K562 (cell line): ENCODE measurements at regions not wholly inside any gene's neighbourhood (a gene's known extent, or its start where the extent isn't known, plus 50 kb on each side); places are given as distances from the start of the nearest gene placed in this dataset.

ENCODE experiments used
- FOXA1 ChIP-seq: fragments of 450-650 bp; IDR thresholded peaks from 2 replicates; pipeline ENCODE4 v1.6.1; 2016; ENCODE audit warnings: mild to moderate bottlenecking, borderline replicate concordance
- HMG20B ChIP-seq: fragments of 250-450 bp; sonication (Bioruptor Pico); IDR thresholded peaks from 2 replicates; pipeline ENCODE4 v1.5.0; 2021; ENCODE audit warnings: mild to moderate bottlenecking
- HOXB6 ChIP-seq: fragments of 250-450 bp; sonication (Bioruptor Pico); IDR thresholded peaks from 2 replicates; pipeline ENCODE4 v1.5.1; 2022; ENCODE audit warnings: mild to moderate bottlenecking, borderline replicate concordance
- MEIS2 ChIP-seq: fragments of 450-650 bp; IDR thresholded peaks from 2 replicates; pipeline ENCODE4 v1.6.1; 2014; ENCODE audit warnings: mild to moderate bottlenecking; ENCODE audit not compliant: partially characterized antibody
- NCOR1 ChIP-seq: fragments of 450-650 bp; IDR thresholded peaks from 2 replicates; pipeline ENCODE4 v1.6.1; 2016; ENCODE audit warnings: mild to moderate bottlenecking, moderate library complexity
- POLR2G ChIP-seq: fragments of 200-400 bp; formaldehyde crosslinking; IDR thresholded peaks from 2 replicates; pipeline ENCODE4 v1.6.1; 2017; ENCODE audit warnings: low read depth, mild to moderate bottlenecking, antibody characterized with exemption, low read length, moderate library complexity
- POU5F1 ChIP-seq: fragments of 150-350 bp; IDR thresholded peaks from 2 replicates; pipeline ENCODE4 v1.6.1; 2014; ENCODE audit warnings: borderline replicate concordance, low read length, low read depth, mild to moderate bottlenecking; ENCODE audit not compliant: partially characterized antibody
- SMC3 ChIP-seq: conservative IDR thresholded peaks from 2 replicates; pipeline ENCODE4 v1.6.1; 2011; ENCODE audit warnings: low read depth, low read length, improper control_type of control experiment; ENCODE audit not compliant: insufficient read depth
- TAF15 ChIP-seq: fragments of 200-400 bp; formaldehyde crosslinking; IDR thresholded peaks from 2 replicates; pipeline ENCODE4 v1.6.1; 2017; ENCODE audit warnings: mild to moderate bottlenecking, low read depth, low read length, moderate library complexity
- TBP ChIP-seq: optimal IDR thresholded peaks from 2 replicates; pipeline ENCODE3; 2011; ENCODE audit warnings: low read depth, low read length, improper control_type of control experiment
- ZBTB40 ChIP-seq, 2 experiments: fragments of 450-650 bp in 1 of 2; sonication (generic) in 1 of 2; formaldehyde crosslinking in 1 of 2; IDR thresholded peaks; 2 replicates each; pipeline versions ENCODE4 v1.7.1 to v1.9.0; 2016 to 2022; ENCODE audit warnings: inconsistent platforms in 1 of 2, mild to moderate bottlenecking in 1 of 2, missing genetic modification reagents in 1 of 2
- TF ChIP-seq, protein P1 (sequence below), 2 experiments: fragments of 450-650 bp in 1 of 2; sonication (generic) in 1 of 2; formaldehyde crosslinking in 1 of 2; IDR thresholded peaks in 1 of 2; conservative IDR thresholded peaks in 1 of 2; 2 replicates each; pipeline versions ENCODE4 v1.6.1 to v1.8.1; 2016 to 2023; ENCODE audit warnings: mild to moderate bottlenecking in 2 of 2, moderate library complexity in 2 of 2, inconsistent platforms in 1 of 2, missing genetic modification reagents in 1 of 2
- TF ChIP-seq, protein P2 (sequence below): fragments of 250-450 bp; sonication (Bioruptor Pico); IDR thresholded peaks from 2 replicates; pipeline ENCODE4 v1.5.0; 2020; ENCODE audit warnings: mild to moderate bottlenecking, borderline replicate concordance
- TF ChIP-seq, protein P3 (sequence below): sonication (generic); formaldehyde crosslinking; IDR thresholded peaks from 2 replicates; pipeline ENCODE4 v1.8.0; 2022; ENCODE audit warnings: missing genetic modification reagents, mild to moderate bottlenecking, moderate library complexity, borderline replicate concordance

DNA sequence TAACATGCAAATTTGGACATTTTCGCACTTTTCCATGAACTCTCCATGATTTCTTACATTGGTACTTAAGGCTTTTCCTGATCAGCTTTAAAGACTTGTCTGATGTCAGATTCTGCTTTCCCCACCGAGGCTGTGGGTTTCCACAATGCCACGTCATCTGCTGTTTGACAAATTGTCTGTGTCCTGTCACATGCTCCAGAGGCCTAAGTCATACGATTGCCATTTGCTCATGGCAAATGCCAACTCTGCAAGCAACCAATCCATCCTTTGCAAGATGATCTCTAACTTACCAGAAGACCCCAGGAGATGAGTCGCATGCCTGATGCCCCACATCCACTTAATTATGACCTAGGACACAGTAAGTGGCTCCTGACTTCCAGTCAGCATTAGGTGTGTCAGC lies 556.5 kb downstream of the BMP2 start (continued):
- no peak for TF ChIP-seq ZBTB40 (IDR thresholded peaks at IDR 0.05)
- TF ChIP-seq ZBTB40 (CRISPR knock-in tag; IDR thresholded peaks at IDR 0.05), result no peak
- TF ChIP-seq, protein P1, sequence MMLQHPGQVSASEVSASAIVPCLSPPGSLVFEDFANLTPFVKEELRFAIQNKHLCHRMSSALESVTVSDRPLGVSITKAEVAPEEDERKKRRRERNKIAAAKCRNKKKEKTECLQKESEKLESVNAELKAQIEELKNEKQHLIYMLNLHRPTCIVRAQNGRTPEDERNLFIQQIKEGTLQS (IDR thresholded peaks at IDR 0.05), result no peak
- TF ChIP-seq, protein P1 (CRISPR knock-in tag; conservative IDR thresholded peaks at IDR 0.05), result no peak
- no peak for TF ChIP-seq TAF15
- TF ChIP-seq TBP, result no peak
- no peak for TF ChIP-seq POU5F1
- TF ChIP-seq, protein P2, sequence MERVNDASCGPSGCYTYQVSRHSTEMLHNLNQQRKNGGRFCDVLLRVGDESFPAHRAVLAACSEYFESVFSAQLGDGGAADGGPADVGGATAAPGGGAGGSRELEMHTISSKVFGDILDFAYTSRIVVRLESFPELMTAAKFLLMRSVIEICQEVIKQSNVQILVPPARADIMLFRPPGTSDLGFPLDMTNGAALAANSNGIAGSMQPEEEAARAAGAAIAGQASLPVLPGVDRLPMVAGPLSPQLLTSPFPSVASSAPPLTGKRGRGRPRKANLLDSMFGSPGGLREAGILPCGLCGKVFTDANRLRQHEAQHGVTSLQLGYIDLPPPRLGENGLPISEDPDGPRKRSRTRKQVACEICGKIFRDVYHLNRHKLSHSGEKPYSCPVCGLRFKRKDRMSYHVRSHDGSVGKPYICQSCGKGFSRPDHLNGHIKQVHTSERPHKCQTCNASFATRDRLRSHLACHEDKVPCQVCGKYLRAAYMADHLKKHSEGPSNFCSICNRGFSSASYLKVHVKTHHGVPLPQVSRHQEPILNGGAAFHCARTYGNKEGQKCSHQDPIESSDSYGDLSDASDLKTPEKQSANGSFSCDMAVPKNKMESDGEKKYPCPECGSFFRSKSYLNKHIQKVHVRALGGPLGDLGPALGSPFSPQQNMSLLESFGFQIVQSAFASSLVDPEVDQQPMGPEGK (CRISPR knock-in tag), result no peak
- TF ChIP-seq NCOR1, result no peak
- TF ChIP-seq, protein P3, sequence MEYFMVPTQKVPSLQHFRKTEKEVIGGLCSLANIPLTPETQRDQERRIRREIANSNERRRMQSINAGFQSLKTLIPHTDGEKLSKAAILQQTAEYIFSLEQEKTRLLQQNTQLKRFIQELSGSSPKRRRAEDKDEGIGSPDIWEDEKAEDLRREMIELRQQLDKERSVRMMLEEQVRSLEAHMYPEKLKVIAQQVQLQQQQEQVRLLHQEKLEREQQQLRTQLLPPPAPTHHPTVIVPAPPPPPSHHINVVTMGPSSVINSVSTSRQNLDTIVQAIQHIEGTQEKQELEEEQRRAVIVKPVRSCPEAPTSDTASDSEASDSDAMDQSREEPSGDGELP, result no peak
- no peak for TF ChIP-seq FOXA1
- no peak for TF ChIP-seq MEIS2
- no peak for TF ChIP-seq HOXB6
- no peak for TF ChIP-seq POLR2G
- TF ChIP-seq HMG20B, result no peak
- TF ChIP-seq SMC3, result no peak
